ENCODE measurements at regions not wholly inside any gene's neighbourhood (a gene's known extent, or its start where the extent isn't known, plus 50 kb on each side); places are given as distances from the start of the nearest gene placed in this dataset.

DNA sequence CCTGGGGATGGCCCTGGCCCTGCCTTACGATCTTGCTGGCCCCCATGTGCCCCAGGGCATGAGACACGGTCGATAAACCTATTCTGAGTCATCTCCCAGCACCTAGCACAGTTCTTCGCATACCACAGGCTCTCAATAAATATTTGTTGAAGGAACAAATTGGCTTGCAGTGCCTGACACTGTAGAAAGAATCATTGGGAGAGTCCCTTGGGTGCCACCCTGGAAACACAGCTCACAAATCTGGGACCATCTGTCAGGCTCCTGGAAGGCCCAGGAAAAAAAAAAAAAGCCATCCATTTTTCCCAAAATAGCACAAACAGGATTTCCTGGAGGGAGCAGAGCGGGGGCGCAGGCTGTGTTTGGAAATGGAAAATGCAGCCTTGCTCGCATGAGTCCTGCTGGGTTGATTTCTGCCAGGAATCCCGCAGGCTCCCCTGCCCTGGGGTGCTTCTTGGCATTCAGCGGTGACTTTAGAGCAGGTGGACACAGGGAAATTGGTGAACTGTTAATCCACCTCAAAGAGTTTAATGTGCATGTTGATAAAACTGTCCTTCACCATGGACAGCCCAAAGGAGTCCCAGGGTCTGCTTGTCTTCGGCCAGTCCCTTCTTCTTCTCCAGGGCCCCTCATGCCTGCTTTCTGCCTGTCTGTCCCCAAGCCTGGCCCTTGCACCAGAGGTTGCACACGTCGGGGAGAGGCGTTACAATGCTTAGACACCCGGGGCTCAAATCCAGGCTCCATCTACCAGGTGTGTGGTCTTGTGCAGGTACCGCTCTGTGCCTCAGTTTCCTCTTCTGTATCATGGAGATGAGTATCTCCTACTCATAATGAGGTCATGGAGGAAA is 106.1 kb upstream of the RFLNA start:
- no peak for DNase-seq (ENCODE audit: low spot score)

DNA sequence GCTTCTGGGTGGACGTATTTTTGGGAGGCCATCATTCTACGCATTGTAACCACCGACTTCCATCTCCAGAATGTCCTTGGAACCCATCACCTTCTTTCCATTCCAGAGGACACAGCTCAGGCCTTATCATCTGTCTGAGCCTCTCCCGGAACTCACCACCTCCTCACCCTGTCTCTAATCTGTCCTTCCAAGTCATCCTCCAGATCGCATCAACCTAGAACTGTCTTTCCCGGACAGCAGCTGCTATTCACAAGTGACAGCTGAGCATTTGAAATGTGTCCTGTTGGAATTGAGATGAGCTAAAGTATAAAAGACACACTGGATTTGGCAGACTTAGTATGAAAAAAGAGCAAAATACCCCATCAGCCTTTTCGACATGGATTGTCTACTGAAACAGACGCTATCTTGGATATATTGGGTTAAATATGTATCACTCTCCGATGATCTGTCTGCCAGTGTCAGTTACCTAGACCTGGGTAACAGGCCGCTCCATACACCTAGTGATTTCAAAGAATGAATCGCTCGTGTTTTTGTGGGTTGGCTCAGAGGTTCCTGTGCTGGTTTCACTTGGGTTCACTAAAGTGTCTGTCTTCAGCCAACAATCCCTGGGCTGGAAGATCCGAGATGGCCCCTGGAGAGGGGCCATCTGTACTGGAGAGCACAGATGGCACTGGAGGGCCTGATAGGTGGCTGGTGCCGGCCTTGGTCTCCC is 104.4 kb upstream of the RFLNA start:
- DNase-seq (ENCODE audit: low spot score) = no peak

DNA sequence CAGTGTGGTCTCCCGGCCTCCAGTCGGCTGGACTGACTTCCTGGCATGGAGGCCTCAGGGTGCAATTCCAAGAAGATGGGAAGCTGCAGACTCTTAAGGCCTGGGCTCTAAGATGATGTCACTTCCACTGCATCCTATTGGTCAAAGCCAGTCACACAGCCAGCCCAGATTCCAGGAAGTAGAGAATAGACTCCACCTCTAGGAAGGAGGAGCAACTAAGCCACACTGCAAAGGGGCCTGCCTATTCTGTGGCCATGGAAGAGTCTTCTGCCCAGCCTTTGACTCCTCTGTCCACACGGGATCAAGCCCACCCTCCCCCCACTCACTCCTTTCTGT is 103.9 kb upstream of the RFLNA start:
- no peak for DNase-seq (ENCODE audit: low spot score)

DNA sequence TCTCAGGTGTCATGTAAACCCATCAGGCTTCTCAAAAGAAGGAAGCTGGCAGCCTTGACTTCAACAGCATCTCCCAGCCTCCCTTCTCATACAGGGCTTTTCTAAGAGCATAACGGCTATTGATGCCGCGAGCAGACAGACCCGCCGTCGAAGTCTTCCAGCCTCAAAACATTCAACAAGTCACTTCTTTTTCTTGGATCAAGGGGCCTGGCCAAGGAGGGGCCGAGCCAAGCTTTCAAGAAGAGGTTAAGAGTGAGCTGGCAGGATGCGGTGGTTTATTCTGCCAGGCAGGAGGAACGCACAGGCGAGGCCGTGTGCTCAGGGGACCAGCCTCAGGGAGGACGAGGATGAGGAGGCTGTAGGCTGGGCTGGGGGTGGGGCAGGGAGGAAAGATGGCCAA is 102.9 kb upstream of the RFLNA start:
- no peak for DNase-seq (ENCODE audit: low spot score)

DNA sequence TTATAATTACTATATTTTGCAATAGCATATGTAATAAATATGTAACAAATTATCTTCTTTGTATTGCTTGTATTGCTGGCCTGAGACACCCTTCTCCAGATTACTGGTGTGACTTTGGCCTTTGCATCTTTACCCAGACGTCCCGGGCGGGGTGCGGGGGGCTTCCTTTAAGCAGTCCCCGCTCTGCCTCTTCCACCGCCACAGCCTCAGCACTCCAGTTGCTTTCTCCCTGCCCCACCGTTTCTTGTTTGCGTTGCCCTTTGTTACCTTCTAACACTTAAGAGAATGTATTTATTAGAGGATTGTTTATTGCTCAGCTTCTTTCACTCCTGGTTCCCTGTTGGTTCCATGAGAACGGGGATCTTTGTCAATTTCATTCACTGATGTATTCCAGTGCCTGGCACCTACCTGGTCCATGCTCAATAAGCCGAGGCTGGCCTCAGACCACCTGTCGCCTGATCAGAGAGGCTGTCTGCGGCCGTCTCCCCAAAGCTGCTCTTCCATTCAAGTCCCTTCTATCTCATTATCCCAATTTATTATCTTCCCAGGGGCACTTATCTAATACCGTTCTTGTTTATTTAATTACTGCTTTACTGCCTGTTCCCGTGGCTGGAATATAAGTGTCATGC is 100.5 kb upstream of the RFLNA start:
- no peak for DNase-seq (ENCODE audit: low spot score)

DNA sequence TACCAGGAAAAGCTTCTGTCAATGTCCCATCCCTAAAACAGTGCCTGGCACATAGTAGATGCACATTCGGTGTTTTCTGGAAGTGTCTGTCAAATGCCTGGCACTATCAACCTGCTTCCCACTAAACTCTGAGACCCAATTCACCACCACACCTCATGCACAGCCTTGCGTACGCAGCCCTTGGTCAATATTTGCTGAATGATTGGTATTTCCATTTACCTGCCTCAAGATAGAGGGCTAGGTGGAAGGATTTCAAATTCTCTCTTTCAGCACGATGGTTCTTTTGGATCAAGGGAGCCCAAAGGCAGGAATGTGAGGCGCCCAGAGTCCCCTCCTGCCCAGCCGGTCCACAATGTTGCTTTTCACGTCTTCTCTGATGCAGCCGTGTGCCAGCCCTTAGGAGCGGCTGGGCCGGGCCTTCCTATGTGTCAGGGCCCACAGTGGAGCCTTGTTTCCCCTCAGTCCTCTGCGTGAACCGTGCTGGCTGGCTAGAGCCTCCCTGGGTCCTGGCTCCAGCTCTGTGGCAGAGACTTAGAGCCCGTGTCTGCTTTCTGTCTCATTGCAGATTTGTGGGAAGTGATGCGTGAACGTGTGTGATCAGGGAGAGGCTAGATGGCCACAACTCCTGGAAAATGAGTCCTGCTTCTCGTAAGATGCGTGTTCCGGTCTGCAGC is 99.9 kb upstream of the RFLNA start:
- DNase-seq (ENCODE audit: low spot score) = no peak

DNA sequence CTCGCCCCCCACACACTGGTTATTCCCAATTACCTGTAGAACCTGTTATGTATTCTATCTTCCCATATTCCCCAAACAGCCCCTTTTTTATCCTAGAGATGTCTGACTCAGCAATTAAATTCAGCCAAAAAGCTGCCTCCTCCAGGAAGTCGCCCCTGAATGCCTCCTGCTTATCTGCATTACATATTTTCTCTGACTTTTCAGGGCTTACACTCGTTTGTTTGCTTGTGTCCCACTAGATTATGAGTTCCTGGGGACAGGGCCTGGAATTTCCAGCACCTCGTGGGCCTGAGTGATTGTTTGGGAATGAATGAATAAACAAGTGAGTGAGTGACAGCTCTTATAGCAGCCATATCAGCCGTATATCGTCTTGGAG is 99.3 kb upstream of the RFLNA start:
- no peak for DNase-seq (ENCODE audit: low spot score)

DNA sequence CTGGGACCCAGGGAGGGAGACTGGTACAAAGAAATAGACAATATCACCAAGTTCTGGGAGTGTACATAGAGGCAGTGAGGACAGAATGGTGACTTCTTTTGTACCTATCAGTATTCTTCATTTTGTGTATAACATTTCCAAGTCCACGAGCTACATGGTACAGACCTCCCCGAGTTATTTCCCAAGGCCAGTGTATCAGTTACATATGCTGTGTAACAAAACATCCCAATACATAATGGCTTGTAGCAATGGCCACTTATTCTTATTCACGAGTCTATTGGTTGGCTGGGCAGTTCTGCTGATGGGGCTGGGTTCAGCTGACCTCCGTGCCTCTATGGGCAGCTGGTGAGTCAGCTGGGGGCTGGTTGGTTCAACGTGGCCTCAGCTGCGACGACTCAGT is 98.7 kb upstream of the RFLNA start:
- no peak for DNase-seq (ENCODE audit: low spot score)

DNA sequence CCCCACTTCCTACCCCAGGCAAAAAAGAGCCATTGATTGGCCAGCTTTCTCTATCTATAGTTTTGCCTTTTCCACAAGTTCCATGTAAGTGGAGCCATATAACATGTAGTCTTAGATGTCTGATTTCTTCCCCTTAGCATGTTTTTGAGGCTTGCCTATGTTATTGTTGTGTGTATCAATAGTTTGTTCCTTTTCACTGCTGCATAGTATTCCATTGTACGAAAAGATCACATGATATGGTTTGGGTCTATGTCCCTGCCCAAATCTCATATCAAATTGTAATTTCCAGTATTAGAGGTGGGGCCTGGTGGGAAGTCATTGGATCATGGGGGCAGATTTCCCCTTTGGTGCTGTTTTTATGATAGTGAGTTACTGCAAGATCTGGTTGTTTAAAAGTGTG is 93.6 kb upstream of the RFLNA start:
- no peak for DNase-seq (ENCODE audit: low spot score)

DNA sequence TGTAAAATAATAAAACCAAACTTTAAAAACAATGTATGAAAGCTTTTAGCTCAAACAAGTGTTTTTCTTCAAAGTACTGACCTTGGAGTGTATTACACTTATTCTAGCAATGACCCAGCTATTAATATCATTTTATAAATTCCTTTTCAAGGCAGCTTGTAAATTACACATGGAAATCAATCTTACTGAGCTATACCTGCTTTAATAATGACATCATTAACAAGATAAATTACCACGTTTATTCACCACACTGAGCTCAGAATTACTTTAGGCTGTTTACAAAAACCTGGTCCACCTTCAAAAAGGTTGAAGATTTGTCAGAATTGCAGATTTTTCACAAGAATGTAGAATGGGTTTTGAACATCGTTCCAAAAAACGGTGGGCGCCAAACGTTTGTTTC is 91.7 kb upstream of the RFLNA start:
- no peak for DNase-seq (ENCODE audit: low spot score)

DNA sequence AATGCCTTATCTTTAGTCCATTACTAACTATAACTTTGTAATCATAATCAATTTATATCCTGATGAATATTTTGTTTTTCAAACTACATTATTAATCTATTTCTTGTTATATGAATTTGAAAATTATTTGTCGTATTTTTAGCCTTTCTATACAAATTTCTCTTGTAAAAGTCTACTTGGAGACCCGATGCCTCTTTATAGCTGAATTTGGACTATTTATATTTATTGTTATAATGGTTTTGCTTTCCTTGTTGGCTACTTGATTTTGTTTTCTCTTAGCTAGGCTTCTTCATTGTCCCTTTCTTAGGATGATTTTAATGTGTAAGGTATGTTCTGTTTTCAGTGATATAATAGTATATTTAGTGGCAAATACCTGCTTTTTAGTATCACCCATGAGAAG is 89.5 kb upstream of the RFLNA start:
- DNase-seq (ENCODE audit: low spot score) = no peak

DNA sequence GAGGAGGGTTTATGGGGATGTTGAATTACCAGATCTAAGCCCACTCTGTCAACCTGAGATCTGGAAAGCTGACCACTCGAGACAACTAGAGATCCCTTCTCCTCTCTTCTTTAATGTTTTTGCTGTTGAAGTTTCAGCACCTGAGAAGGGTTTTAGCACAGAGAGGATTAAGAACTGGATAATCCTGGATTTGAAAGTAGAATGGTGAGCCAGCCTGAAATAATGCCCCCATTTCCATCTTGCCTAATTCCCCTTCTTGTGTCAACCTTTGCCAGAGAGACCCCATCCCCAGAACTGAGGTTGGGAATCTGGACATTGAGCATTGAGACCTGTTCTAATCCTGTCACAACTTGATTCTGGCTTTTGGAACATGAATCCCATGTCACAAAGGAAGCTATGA is 87.8 kb upstream of the RFLNA start:
- DNase-seq (ENCODE audit: low spot score) = no peak

DNA sequence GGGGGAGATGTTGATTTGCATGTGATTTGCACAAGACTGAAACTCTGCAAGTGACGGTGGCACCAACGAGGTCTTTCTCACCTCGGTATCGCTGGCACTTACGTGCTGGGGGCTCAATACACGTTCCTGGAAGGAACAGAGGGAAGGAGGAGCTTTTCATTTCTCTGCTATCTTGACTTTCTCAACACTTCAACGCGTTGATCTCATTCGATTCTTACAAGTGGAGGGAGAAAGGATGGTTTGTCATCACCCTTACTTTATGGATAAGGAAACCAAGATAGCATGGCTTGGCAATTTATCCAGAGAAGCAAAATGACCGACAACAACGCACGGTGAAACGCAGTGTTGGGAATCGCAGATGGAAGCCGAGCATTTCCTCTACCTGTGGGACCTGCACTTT is 87.3 kb upstream of the RFLNA start:
- no peak for DNase-seq (ENCODE audit: low spot score)

DNA sequence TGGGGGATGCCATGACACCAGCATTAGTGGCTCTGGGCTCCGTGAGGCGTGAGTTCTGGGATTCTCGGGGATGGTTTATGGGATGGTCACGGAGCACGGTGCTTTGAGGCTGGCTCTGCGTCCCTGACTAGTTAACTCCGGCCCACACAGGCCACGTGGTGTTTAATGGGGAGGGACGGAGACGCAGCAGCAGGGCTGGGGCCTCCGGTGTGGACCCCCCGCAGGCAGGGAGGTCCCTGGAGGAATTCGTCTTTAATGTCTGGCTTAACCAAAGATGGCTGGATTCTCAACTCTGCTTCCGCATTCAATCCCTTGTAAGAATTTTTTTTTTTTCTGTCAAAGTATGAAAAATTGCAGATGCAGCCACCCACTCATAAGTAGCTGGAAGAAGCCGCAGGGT is 86.4 kb upstream of the RFLNA start:
- DNase-seq (ENCODE audit: low spot score) = no peak

DNA sequence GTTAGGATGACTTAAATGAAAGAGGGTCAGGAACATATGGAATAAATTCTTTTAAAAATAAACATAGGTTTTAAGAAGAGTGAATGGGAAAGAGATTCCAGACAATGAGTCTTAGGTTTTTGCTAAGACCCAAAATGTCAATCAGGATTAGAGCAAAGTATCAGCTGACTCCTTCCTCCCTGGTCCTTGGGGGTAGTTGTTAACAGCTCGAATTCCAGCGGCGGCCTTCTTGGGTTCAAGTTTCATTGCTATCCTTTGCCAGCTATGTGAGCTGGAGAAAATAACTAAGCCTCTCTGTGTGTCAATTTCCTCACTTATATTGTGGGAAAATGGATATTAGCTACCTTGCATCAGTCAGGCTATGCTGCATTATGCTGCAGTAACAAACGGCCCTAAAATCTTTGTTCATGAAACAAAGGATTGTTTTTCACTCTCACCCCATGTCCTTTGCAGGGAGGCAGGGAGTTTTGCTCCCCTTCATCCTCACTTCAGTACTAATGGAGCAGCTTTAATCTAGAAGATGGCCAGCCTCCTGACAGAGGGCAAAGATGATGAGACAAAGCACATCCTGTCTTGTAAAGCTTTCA is 83.8 kb upstream of the RFLNA start:
- no peak for DNase-seq (ENCODE audit: low spot score)

DNA sequence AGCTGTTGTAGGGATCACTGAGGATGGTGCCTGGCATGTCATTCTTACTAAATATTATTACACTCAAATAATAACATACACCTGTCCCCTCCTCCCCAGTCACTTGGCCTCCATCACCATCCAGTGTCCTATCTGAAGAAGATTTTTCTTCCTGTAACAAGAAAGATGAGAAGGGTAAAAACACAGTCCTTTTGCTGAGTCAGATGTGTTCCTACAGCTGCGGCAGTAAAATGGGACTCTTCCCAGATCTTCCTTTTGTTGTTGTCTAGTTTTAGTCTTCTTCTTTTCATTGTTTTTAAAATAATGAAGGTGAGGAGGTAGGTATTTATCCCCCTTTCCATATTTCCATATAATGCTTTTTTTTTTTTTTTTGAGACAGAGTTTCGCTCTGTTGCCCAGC is 83.1 kb upstream of the RFLNA start:
- no peak for DNase-seq (ENCODE audit: low spot score)

DNA sequence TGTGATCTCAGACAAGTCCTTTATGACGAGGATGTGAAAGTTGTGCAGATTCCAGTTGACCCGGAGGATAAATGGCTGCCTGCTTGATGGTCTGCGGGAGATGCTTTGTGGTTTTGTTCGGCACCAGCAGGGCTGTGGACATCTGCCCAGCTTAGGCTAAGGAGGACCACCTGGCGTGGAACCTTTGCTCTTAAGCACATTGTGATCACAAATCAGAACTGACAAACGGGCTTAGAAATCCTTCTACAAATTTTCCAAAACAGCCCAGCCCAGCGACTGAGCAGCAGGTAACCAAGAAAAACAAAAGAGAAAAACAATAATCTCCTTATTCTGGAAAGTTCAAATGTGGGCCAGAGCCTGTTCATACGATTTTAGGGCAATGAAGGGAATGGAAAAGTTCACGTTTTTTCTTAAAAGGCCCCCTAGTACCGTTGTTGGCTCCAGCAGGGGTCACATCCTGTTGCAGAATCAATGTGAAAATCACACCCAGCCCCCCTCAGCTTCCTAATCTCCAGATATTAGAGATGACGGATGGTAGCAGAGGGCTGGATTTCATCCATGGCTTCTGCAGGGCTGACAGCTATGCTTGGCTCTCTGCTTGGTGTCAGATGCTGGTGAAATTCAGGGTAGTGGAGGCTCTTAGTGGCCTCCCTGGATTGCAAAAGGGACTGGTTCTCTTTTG is 81.1 kb upstream of the RFLNA start:
- DNase-seq (ENCODE audit: low spot score) = no peak

DNA sequence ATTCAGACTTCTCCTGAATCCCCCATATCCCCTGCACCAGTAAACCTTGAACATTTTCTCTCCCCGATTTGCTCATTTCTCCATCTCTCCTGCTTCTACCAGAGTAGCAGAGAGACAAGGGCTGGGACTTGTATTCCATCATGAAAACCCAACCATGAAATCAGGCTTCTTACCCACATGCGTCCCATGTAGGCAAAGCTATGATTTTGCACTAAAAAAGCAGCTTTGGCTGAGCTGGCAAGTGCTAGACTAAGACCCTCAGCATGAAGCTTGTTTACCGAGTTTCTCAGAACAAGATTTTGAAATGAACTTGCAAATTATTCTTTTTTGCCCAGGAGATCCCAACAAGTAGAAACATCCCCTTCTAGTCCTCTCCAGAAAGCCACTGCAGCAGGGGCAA is 80.3 kb upstream of the RFLNA start:
- DNase-seq (ENCODE audit: low spot score) = no peak

DNA sequence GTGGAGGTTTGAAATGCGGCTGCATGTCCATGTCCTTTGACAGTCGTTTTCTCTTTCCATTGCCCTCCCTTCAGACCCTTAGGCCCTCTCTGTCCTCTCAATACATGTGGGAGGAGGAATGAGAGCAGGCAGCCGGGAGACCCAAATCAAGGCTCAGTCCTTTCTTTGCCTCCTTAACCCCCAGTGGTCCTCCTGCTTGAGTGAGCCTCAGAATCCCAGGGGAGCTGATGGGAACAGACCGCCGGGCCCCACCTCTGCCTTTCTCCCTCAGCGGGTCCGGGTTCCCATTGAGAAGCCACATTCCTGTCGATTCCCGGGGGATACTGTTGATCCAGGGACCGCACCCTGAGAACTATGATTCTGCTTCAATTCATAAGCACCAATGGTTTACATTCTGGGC is 77.9 kb upstream of the RFLNA start:
- DNase-seq (ENCODE audit: low spot score) = no peak

DNA sequence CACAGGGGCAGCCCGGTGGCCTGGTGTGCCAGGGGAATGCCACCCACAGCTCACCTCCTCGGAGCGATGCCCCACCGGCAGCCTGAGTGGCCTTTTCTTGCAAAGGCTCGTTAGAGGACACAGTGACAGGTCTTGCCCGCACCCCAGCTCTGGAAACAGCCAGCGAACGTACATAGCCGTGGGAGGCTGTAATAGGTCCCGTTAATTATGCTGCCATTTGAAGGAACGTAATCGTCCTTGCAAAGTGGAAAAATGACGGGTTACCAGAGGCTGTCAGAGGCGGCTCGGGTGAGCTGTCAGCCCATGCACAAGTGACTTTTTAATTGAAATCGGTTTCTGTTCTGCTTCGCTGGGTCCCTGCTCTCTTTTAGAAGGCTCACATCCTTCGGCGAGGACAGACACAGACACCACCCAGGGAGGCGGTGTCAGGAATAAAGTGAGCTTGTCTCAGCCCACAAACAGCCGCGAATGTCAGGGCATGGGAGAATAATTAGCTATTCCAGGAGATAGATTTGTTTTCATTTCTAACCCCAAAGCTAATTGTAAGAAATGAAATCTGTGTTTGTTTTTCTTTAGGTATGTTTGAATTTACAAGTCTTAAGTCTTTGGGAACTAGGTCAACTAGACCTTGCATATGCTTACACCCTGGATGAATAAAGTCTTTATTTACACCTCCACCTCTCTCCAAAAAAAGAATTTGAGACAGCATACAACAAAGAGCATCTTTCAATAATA is 77.2 kb upstream of the RFLNA start:
- DNase-seq (ENCODE audit: low spot score) = no peak

DNA sequence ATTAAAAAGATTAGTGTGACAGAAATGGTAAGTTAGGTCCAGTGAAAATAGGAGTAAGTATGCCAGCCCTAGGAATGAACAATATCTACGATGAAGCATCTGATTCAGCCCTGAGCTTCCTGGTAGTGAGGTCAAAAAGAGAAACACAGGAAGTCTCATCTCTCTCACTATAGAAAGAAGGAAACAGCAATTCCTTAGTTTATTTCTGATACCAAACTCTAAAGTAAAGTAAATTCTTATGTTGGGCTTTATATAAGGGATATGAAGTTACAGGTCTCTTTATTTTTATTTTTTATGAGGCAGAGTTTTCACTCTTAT is 76.7 kb upstream of the RFLNA start:
- no peak for DNase-seq (ENCODE audit: low spot score)

All from COLO829 (cell line).